Epithelial cell of esophagus (primary cell): ENCODE measurements at regions not wholly inside any gene's neighbourhood (a gene's known extent, or its start where the extent isn't known, plus 50 kb on each side); places are given as distances from the start of the nearest gene placed in this dataset.

Source experiments
- DNase-seq: peaks from one replicate; pipeline ENCODE4 v3.0.0; 2010; ENCODE audit warnings: low read depth
- H3K4me3 ChIP-seq: 2 replicates; pipeline ENCODE4 v1.5.1; 2011; ENCODE audit warnings: mild to moderate bottlenecking, low read length, control low read depth
- TF ChIP-seq, protein P1 (sequence below): IDR thresholded peaks from 2 replicates; pipeline ENCODE4 v1.5.1; 2011; ENCODE audit warnings: low read depth, mild to moderate bottlenecking, low read length, control low read depth, inconsistent platforms; ENCODE audit not compliant: insufficient read depth; ENCODE audit errors: missing control alignments

DNA sequence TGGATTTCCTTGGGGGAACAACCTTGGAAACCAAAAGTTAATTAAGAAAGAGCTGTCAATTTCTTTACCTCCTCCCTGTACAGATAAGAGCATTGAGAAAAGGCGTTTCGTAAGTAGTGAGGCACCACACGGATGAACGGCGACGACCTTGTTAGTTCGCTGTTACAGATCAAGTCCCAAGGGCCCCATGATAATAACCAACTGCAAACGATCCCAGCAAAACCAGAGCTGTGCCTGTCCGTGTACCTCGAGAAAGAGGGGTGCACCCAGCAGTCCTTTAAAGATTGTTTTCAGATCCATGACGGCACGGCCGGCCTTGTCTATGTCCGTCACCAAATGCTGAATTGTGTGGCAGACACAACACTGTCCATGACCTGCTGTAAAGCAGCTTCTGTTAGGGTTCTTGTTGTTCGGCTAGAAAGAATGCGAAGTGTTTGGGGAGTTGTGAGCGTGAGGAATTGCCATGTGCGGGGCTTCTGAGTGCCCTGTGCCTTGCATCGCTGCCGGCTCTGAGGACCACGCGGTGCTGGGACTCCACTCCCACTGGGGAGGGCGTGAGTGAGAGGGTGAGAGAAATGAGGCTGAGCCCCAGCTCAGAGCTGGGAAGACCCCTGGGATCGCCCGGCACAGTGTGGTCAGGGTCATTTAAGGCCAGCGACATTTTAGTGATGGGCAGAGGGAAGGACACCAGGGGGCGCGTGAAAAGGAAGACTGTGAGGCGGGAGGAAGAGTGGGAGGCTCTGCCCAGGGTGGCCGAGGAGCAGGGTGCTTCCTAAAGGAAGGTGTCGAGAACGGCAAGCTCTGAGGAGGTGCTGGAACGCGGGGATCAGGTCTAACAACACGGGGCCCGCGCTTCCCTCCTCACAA is 136.8 kb upstream of the RPS6KA2 start:
- no peak overlapping the region for H3K4me3 ChIP-seq
- no peak for DNase-seq
- TF ChIP-seq, protein P1, sequence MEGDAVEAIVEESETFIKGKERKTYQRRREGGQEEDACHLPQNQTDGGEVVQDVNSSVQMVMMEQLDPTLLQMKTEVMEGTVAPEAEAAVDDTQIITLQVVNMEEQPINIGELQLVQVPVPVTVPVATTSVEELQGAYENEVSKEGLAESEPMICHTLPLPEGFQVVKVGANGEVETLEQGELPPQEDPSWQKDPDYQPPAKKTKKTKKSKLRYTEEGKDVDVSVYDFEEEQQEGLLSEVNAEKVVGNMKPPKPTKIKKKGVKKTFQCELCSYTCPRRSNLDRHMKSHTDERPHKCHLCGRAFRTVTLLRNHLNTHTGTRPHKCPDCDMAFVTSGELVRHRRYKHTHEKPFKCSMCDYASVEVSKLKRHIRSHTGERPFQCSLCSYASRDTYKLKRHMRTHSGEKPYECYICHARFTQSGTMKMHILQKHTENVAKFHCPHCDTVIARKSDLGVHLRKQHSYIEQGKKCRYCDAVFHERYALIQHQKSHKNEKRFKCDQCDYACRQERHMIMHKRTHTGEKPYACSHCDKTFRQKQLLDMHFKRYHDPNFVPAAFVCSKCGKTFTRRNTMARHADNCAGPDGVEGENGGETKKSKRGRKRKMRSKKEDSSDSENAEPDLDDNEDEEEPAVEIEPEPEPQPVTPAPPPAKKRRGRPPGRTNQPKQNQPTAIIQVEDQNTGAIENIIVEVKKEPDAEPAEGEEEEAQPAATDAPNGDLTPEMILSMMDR, result no peak

DNA sequence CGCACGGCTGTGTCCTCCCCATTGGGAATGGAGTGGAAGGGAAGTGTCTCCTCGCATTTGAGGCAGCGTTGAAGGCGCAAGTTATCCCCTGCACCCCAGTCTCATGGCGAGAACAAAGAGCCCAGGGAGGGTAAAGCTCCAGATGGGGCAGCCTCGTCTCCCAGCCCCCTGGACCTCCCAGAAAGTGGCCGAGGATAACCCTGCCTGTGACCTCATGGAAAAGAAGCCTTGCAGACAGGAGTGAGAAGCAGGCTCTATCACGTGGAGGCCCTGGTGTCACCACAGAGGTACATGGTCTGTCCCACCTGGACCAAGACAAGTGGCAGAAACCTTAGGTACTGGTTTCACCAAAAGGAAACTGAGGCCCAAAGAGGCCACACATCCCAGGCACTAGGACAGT is 134.8 kb upstream of the RPS6KA2 start:
- DNase-seq, result no peak
- no peak overlapping the region for H3K4me3 ChIP-seq
- TF ChIP-seq, protein P1, result no peak

DNA sequence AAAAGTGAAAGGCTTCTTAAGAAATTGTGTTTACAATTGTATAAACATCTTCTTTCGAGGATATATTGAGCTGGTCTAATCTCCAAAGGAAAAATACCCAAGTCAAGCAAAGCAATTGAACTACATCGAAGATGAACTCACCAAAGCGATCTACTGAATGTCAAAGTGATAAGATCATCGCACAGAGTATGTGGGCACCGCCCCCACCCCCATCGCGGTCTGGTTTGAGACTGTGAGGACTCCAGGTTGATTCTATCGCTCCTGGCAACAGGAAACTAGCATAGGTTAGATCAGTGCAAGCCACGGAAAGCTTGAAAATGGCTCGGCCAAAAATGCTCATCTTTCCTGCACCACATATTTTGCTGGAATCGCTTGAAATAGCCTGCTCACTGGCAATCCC is 133.2 kb upstream of the RPS6KA2 start:
- no peak overlapping the region for H3K4me3 ChIP-seq
- no peak for DNase-seq
- TF ChIP-seq, protein P1, result no peak

DNA sequence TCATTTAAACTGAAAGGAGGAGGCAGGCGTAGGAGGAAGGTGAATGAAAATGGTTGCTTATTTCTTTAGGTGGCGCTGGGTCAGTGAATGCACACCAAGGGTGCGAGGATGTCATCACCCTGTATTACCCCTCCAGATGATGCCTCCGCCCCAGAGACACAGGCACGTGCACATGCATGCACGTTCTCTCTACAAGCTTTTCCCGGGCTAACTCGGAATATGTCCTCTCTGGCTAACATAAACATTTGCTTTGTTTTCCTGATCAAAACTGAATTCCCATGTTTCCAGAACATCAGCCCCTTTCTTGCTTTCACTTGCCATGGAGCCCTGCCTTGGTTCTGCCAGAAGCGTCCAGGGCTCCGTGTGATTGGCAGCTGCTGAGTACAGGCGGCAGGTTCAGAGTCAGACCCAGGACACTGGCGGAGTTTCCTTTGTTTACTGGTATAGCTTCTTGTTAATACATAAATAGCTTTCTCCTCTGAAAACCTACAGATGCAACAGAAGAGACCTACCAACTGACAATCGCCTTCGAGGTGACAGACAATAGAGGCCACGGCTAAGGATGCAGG is 131.2 kb upstream of the RPS6KA2 start:
- TF ChIP-seq, protein P1, result no peak
- no peak for DNase-seq
- H3K4me3 ChIP-seq, result peak overlapping the region; percentile 28

DNA sequence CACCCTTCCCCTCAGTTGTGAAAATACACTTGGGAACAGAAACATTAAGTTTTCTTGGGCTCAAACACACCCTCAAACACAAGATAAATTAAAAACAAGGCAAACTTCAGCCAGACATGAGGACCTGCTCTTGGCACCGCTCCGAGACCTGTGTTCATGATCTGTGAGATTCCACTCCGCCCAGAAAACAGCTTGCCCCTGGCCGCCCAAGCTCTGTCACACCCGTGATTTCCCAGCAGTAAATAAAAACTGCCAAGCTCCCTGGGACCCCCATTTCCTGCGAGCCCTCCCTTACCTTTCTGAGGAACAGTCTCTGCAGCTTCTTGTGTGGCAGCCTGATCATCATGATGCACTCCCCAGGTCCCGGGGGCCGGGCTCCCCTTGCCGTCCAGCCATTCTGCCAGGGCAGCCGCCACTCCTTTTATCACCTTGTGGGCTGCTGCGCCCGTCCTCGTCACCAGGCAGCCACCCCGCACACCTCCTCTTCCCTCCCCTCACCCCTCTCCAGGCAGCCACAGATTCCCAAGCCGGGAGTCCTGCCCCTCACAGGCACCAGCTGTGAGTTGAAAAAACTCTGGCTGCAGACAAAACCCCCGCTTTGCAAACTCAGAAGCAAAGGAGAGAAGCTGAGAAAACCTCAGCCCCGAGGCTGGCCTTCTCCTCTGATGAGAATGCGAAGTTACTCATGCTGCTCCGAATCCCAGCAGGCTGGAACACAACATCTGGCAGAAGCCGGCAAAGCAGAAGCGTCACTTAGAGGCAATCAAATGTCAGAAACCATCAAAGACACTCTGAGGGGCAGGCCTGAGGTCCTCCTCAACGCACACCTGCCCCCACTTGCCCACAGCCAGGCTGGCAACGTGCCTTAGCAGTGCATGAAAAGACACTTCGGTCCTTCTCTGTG is 130.4 kb upstream of the RPS6KA2 start:
- peak overlapping the region; percentile 28 for H3K4me3 ChIP-seq
- TF ChIP-seq, protein P1, result no peak
- peak; percentile 86 for DNase-seq

DNA sequence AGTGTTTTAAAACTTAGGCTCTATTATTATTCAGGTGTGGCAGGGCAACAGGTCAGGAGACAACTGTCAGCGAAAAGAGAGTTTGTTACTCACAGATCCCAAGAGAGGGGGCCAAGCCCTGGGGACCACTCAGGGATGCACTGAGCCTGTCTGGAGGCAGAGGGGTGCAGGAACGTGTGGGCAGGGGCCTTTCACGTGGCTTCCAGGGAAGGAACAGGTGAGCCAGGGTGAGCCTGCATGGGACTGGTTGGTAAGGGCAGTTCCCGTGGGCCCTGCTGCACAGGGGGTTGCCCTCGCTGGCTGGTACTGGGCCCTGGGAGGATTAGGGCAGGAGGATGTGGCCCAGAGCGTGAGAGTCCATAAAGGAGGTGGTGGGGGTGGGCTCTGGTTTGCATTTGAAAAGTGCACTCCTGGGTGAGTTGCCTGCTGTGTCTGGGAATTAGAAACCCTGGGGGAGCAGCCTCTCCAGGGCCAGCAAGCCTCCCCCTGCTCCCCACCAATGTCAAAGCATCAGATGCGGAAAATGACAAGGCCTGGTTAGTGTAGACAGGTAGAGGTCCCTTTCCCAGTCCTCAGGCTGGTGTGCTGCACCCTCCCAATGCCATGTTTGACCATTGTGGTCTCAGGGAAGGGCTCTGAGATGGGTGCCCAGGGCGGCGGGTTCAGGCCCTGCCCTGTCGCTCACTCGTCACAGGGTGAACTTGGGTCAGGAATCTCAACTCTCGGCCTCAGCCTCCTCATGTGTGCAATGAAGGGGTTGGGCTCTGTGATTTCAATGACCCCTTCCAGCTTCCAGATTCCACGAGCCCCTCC is 127.4 kb upstream of the RPS6KA2 start:
- no peak for DNase-seq
- TF ChIP-seq, protein P1, result no peak
- no peak overlapping the region for H3K4me3 ChIP-seq
